ENCODE measurements at regions not wholly inside any gene's neighbourhood (a gene's known extent, or its start where the extent isn't known, plus 50 kb on each side); places are given as distances from the start of the nearest gene placed in this dataset.
"Not testable (repeated sequence)": the region's sequence is repeated elsewhere in the genome, so short reads cannot be mapped to it uniquely, and the experiment has no call there.

- ATAC-seq (ENCODE audit: low read depth in 2 of 2) (no peak), DNase-seq (no peak)
- H3K27ac Mint-ChIP-seq = no peak overlapping the region
- H3K4me3 Mint-ChIP-seq = no peak overlapping the region
- peaks cover 0 to 5% (median 0%) of the 10 kb centered on the region in 7 donors for H3K9me3 Mint-ChIP-seq
- H3K36me3 Mint-ChIP-seq = no peaks in the 10 kb centered on the region
- no peaks in the 10 kb centered on the region for H3K4me1 Mint-ChIP-seq
- peaks cover 0 to 8% (median 0%) of the 10 kb centered on the region in 3 donors for H3K27me3 Mint-ChIP-seq
Observed at GRCh38 chr15:96462768-96463750, 132.6 kb downstream of the NR2F2 start.

GRCh38 chr15:96466389-96466947 is 136.0 kb downstream of the NR2F2 start:
- DNase-seq = no peak
- peaks cover 0 to 5% (median 0%) of the 10 kb centered on the region in 7 donors for H3K9me3 Mint-ChIP-seq
- H3K4me1 Mint-ChIP-seq = no peaks in the 10 kb centered on the region
- no peak for ATAC-seq (ENCODE audit: low read depth in 2 of 2)
- no peaks in the 10 kb centered on the region for H3K27me3 Mint-ChIP-seq
- H3K4me3 Mint-ChIP-seq = no peak overlapping the region
- H3K36me3 Mint-ChIP-seq = no peaks in the 10 kb centered on the region
- H3K27ac Mint-ChIP-seq = no peak overlapping the region

- no peak overlapping the region for H3K27ac Mint-ChIP-seq
- H3K4me3 Mint-ChIP-seq = no peak overlapping the region
- peaks cover 0 to 1% (median 0%) of the 10 kb centered on the region in 3 donors for H3K27me3 Mint-ChIP-seq
- no peaks in the 10 kb centered on the region for H3K36me3 Mint-ChIP-seq
- H3K9me3 Mint-ChIP-seq = peaks cover 0 to 5% (median 0%) of the 10 kb centered on the region in 7 donors
- DNase-seq = no peak
- no peaks in the 10 kb centered on the region for H3K4me1 Mint-ChIP-seq
- ATAC-seq (ENCODE audit: low read depth in 2 of 2) = no peak
Observed at GRCh38 chr15:96468036-96468435, 137.5 kb downstream of the NR2F2 start.

- Mint-ChIP-seq H3K27me3 (peaks cover 0 to 6% (median 0%) of the 10 kb centered on the region in 3 donors), H3K4me3 (no peak overlapping the region), H3K27ac (no peak overlapping the region), H3K36me3 (no peaks in the 10 kb centered on the region), H3K9me3 (peaks cover 0 to 5% (median 3%) of the 10 kb centered on the region in 7 donors), H3K4me1 (no peaks in the 10 kb centered on the region)
- ATAC-seq (ENCODE audit: low read depth in 2 of 2) (no peak), DNase-seq (no peak)
Observed at GRCh38 chr15:96470681-96471310, 140.3 kb downstream of the NR2F2 start.

GRCh38 chr15:96472681-96473080 is 142.2 kb downstream of the NR2F2 start:
- Mint-ChIP-seq H3K9me3 (peaks cover 0 to 10% (median 0%) of the 10 kb centered on the region in 7 donors), H3K36me3 (no peaks in the 10 kb centered on the region), H3K27ac (no peak overlapping the region), H3K4me3 (no peak overlapping the region), H3K4me1 (no peaks in the 10 kb centered on the region), H3K27me3 (peaks cover 0 to 6% (median 0%) of the 10 kb centered on the region in 3 donors)
- ATAC-seq (ENCODE audit: low read depth in 2 of 2) (no peak), DNase-seq (no peak)

- ATAC-seq (ENCODE audit: low read depth in 2 of 2) (no peak), DNase-seq (no peak)
- H3K36me3 Mint-ChIP-seq = no peaks in the 10 kb centered on the region
- H3K4me3 Mint-ChIP-seq = no peak overlapping the region
- no peak overlapping the region for H3K27ac Mint-ChIP-seq
- no peaks in the 10 kb centered on the region for H3K4me1 Mint-ChIP-seq
- H3K27me3 Mint-ChIP-seq = peaks cover 0 to 6% (median 0%) of the 10 kb centered on the region in 3 donors
- peaks cover 0 to 7% (median under 1%) of the 10 kb centered on the region in 7 donors for H3K9me3 Mint-ChIP-seq
Observed at GRCh38 chr15:96473556-96473955, 143.1 kb downstream of the NR2F2 start.

- DNase-seq = no peak
- no peak overlapping the region for H3K4me3 Mint-ChIP-seq
- no peak for ATAC-seq (ENCODE audit: low read depth in 2 of 2)
- no peaks in the 10 kb centered on the region for H3K4me1 Mint-ChIP-seq
- peaks cover 0 to 7% (median 0%) of the 10 kb centered on the region in 7 donors for H3K9me3 Mint-ChIP-seq
- no peaks in the 10 kb centered on the region for H3K36me3 Mint-ChIP-seq
- H3K27me3 Mint-ChIP-seq = peaks cover 0 to 6% (median 0%) of the 10 kb centered on the region in 3 donors
- no peak overlapping the region for H3K27ac Mint-ChIP-seq
Observed at GRCh38 chr15:96474231-96474664, 143.7 kb downstream of the NR2F2 start.

GRCh38 chr15:96477227-96477626 is 146.7 kb downstream of the NR2F2 start:
- H3K27me3 Mint-ChIP-seq = peaks cover 0 to 6% (median 0%) of the 10 kb centered on the region in 3 donors
- peaks cover 0 to 7% (median 2%) of the 10 kb centered on the region in 7 donors for H3K9me3 Mint-ChIP-seq
- no peak for DNase-seq
- H3K36me3 Mint-ChIP-seq = no peaks in the 10 kb centered on the region
- ATAC-seq (ENCODE audit: low read depth in 2 of 2) = no peak
- H3K4me3 Mint-ChIP-seq = no peak overlapping the region
- H3K27ac Mint-ChIP-seq = no peak overlapping the region
- no peaks in the 10 kb centered on the region for H3K4me1 Mint-ChIP-seq

GRCh38 chr15:96484412-96484811 is 153.9 kb downstream of the NR2F2 start:
- not testable (repeated sequence) for H3K4me3 Mint-ChIP-seq; H3K9me3 Mint-ChIP-seq; H3K27me3 Mint-ChIP-seq; DNase-seq; ATAC-seq (ENCODE audit: low read depth in 2 of 2); H3K4me1 Mint-ChIP-seq; H3K36me3 Mint-ChIP-seq; H3K27ac Mint-ChIP-seq

- peaks cover 0 to 4% (median 0%) of the 10 kb centered on the region in 7 donors for H3K9me3 Mint-ChIP-seq
- no peaks in the 10 kb centered on the region for H3K4me1 Mint-ChIP-seq
- H3K36me3 Mint-ChIP-seq = no peaks in the 10 kb centered on the region
- no peak for DNase-seq
- H3K27me3 Mint-ChIP-seq = peaks cover 0 to 4% (median 0%) of the 10 kb centered on the region in 3 donors
- H3K27ac Mint-ChIP-seq = no peak overlapping the region
- H3K4me3 Mint-ChIP-seq = no peak overlapping the region
- no peak for ATAC-seq (ENCODE audit: low read depth in 2 of 2)
Observed at GRCh38 chr15:96484830-96485229, 154.3 kb downstream of the NR2F2 start.

- Mint-ChIP-seq H3K36me3 (no peaks in the 10 kb centered on the region), H3K4me1 (no peaks in the 10 kb centered on the region), H3K4me3 (no peak overlapping the region), H3K27me3 (peaks cover 0 to 4% (median 0%) of the 10 kb centered on the region in 3 donors), H3K9me3 (peaks cover 0 to 5% (median 0%) of the 10 kb centered on the region in 7 donors), H3K27ac (no peak overlapping the region)
- ATAC-seq (ENCODE audit: low read depth in 2 of 2) = no peak
- DNase-seq = no peak
Observed at GRCh38 chr15:96487245-96487644, 156.7 kb downstream of the NR2F2 start.

- H3K9me3 Mint-ChIP-seq = peaks cover 0 to 12% (median 2%) of the 10 kb centered on the region in 7 donors
- not testable (repeated sequence) for H3K36me3 Mint-ChIP-seq; ATAC-seq (ENCODE audit: low read depth in 2 of 2); H3K4me1 Mint-ChIP-seq; DNase-seq
- peak overlapping the region in 1 of 8 donors; percentile 22 for H3K4me3 Mint-ChIP-seq
- peak overlapping the region in 1 of 6 donors; percentile 27 for H3K27ac Mint-ChIP-seq
- H3K27me3 Mint-ChIP-seq = peaks cover 0 to 11% (median 9%) of the 10 kb centered on the region in 3 donors
Observed at GRCh38 chr15:96491066-96491699, 160.7 kb downstream of the NR2F2 start.

Measured in naive B cell (primary cell).